ENCODE measurements at regions not wholly inside any gene's neighbourhood (a gene's known extent, or its start where the extent isn't known, plus 50 kb on each side); places are given as distances from the start of the nearest gene placed in this dataset.

- H3K9me3 ChIP-seq (ENCODE audit: control insufficient read depth, low read length): no peaks in the 10 kb centered on the region
- no peak overlapping the region for H3K4me3 ChIP-seq (ENCODE audit: insufficient read depth, low read depth, low read length)
- H3K27me3 ChIP-seq (ENCODE audit: control insufficient read depth, insufficient read depth, low read length, poor library complexity, severe bottlenecking): no peaks in the 10 kb centered on the region
- no peak overlapping the region for H3K27ac ChIP-seq (ENCODE audit: insufficient read depth, low read depth, low read length, poor library complexity, severe bottlenecking)
- H3K4me1 ChIP-seq (ENCODE audit: control insufficient read depth, insufficient read depth, low read length): no peaks in the 10 kb centered on the region
- no peaks in the 10 kb centered on the region for H3K36me3 ChIP-seq (ENCODE audit: control insufficient read depth, insufficient read depth, low read length)
- 86 to 100% methylated on average over 1 of the region's 1 CpG for WGBS, 2 experiments
Observed at GRCh38 chr4:71148545-71148944, 155.1 kb downstream of the DCK start.

GRCh38 chr4:71151054-71151453, 157.6 kb downstream of the DCK start:
- no peaks in the 10 kb centered on the region for H3K4me1 ChIP-seq (ENCODE audit: control insufficient read depth, insufficient read depth, low read length)
- H3K27ac ChIP-seq (ENCODE audit: insufficient read depth, low read depth, low read length, poor library complexity, severe bottlenecking): no peak overlapping the region
- H3K36me3 ChIP-seq (ENCODE audit: control insufficient read depth, insufficient read depth, low read length): no peaks in the 10 kb centered on the region
- no peaks in the 10 kb centered on the region for H3K27me3 ChIP-seq (ENCODE audit: control insufficient read depth, insufficient read depth, low read length, poor library complexity, severe bottlenecking)
- WGBS, 2 experiments: 98% methylated on average over 2 of the region's 2 CpGs
- no peak overlapping the region for H3K4me3 ChIP-seq (ENCODE audit: insufficient read depth, low read depth, low read length)
- H3K9me3 ChIP-seq (ENCODE audit: control insufficient read depth, low read length): no peaks in the 10 kb centered on the region

GRCh38 chr4:71156616-71157015, 163.2 kb downstream of the DCK start:
- H3K27me3 ChIP-seq (ENCODE audit: control insufficient read depth, insufficient read depth, low read length, poor library complexity, severe bottlenecking): no peaks in the 10 kb centered on the region
- no peak overlapping the region for H3K27ac ChIP-seq (ENCODE audit: insufficient read depth, low read depth, low read length, poor library complexity, severe bottlenecking)
- no peak overlapping the region for H3K4me3 ChIP-seq (ENCODE audit: insufficient read depth, low read depth, low read length)
- H3K4me1 ChIP-seq (ENCODE audit: control insufficient read depth, insufficient read depth, low read length): no peaks in the 10 kb centered on the region
- no peaks in the 10 kb centered on the region for H3K9me3 ChIP-seq (ENCODE audit: control insufficient read depth, low read length)
- 92 to 100% methylated on average over 2 of the region's 4 CpGs for WGBS, 2 experiments
- no peaks in the 10 kb centered on the region for H3K36me3 ChIP-seq (ENCODE audit: control insufficient read depth, insufficient read depth, low read length)

- WGBS, 2 experiments: 80 to 100% methylated on average over 1 of the region's 1 CpG
- Histone ChIP-seq H3K4me1 (ENCODE audit: control insufficient read depth, insufficient read depth, low read length) (no peaks in the 10 kb centered on the region), H3K4me3 (ENCODE audit: insufficient read depth, low read depth, low read length) (no peak overlapping the region), H3K9me3 (ENCODE audit: control insufficient read depth, low read length) (no peaks in the 10 kb centered on the region), H3K36me3 (ENCODE audit: control insufficient read depth, insufficient read depth, low read length) (no peaks in the 10 kb centered on the region), H3K27ac (ENCODE audit: insufficient read depth, low read depth, low read length, poor library complexity, severe bottlenecking) (no peak overlapping the region), H3K27me3 (ENCODE audit: control insufficient read depth, insufficient read depth, low read length, poor library complexity, severe bottlenecking) (no peaks in the 10 kb centered on the region)
Observed at GRCh38 chr4:71162386-71162785, 168.9 kb downstream of the DCK start.

- H3K9me3 ChIP-seq (ENCODE audit: control insufficient read depth, low read length): no peaks in the 10 kb centered on the region
- H3K27ac ChIP-seq (ENCODE audit: insufficient read depth, low read depth, low read length, poor library complexity, severe bottlenecking): no peak overlapping the region
- H3K36me3 ChIP-seq (ENCODE audit: control insufficient read depth, insufficient read depth, low read length): no peaks in the 10 kb centered on the region
- no peaks in the 10 kb centered on the region for H3K27me3 ChIP-seq (ENCODE audit: control insufficient read depth, insufficient read depth, low read length, poor library complexity, severe bottlenecking)
- 82% methylated on average over 2 of the region's 2 CpGs; no CpG with 5 or more reads in 1 of the 2 experiments for WGBS, 2 experiments
- H3K4me3 ChIP-seq (ENCODE audit: insufficient read depth, low read depth, low read length): no peak overlapping the region
- no peaks in the 10 kb centered on the region for H3K4me1 ChIP-seq (ENCODE audit: control insufficient read depth, insufficient read depth, low read length)
Observed at GRCh38 chr4:71163317-71163716, 169.9 kb downstream of the DCK start.

GRCh38 chr4:71167083-71167482, 171.7 kb upstream of the SLC4A4 start:
- Histone ChIP-seq H3K27me3 (ENCODE audit: control insufficient read depth, insufficient read depth, low read length, poor library complexity, severe bottlenecking) (no peaks in the 10 kb centered on the region), H3K4me1 (ENCODE audit: control insufficient read depth, insufficient read depth, low read length) (no peaks in the 10 kb centered on the region), H3K4me3 (ENCODE audit: insufficient read depth, low read depth, low read length) (no peak overlapping the region), H3K36me3 (ENCODE audit: control insufficient read depth, insufficient read depth, low read length) (no peaks in the 10 kb centered on the region), H3K27ac (ENCODE audit: insufficient read depth, low read depth, low read length, poor library complexity, severe bottlenecking) (no peak overlapping the region), H3K9me3 (ENCODE audit: control insufficient read depth, low read length) (no peaks in the 10 kb centered on the region)
- 95 to 96% methylated on average over 3 of the region's 3 CpGs for WGBS, 2 experiments

- WGBS, 2 experiments: 100% methylated on average over 2 of the region's 2 CpGs
- Histone ChIP-seq H3K4me3 (ENCODE audit: insufficient read depth, low read depth, low read length) (no peak overlapping the region), H3K27me3 (ENCODE audit: control insufficient read depth, insufficient read depth, low read length, poor library complexity, severe bottlenecking) (no peaks in the 10 kb centered on the region), H3K9me3 (ENCODE audit: control insufficient read depth, low read length) (no peaks in the 10 kb centered on the region), H3K36me3 (ENCODE audit: control insufficient read depth, insufficient read depth, low read length) (no peaks in the 10 kb centered on the region), H3K27ac (ENCODE audit: insufficient read depth, low read depth, low read length, poor library complexity, severe bottlenecking) (no peak overlapping the region), H3K4me1 (ENCODE audit: control insufficient read depth, insufficient read depth, low read length) (no peaks in the 10 kb centered on the region)
Observed at GRCh38 chr4:71171592-71171991, 167.2 kb upstream of the SLC4A4 start.

- H3K4me3 ChIP-seq (ENCODE audit: insufficient read depth, low read depth, low read length): no peak overlapping the region
- H3K27ac ChIP-seq (ENCODE audit: insufficient read depth, low read depth, low read length, poor library complexity, severe bottlenecking): no peak overlapping the region
- 93 to 100% methylated on average over 1 of the region's 1 CpG for WGBS, 2 experiments
- H3K36me3 ChIP-seq (ENCODE audit: control insufficient read depth, insufficient read depth, low read length): no peaks in the 10 kb centered on the region
- H3K4me1 ChIP-seq (ENCODE audit: control insufficient read depth, insufficient read depth, low read length): no peaks in the 10 kb centered on the region
- no peaks in the 10 kb centered on the region for H3K9me3 ChIP-seq (ENCODE audit: control insufficient read depth, low read length)
- H3K27me3 ChIP-seq (ENCODE audit: control insufficient read depth, insufficient read depth, low read length, poor library complexity, severe bottlenecking): peaks cover 22% of the 10 kb centered on the region
Observed at GRCh38 chr4:71181332-71181731, 157.5 kb upstream of the SLC4A4 start.

GRCh38 chr4:71184195-71184781, 154.5 kb upstream of the SLC4A4 start:
- H3K9me3 ChIP-seq (ENCODE audit: control insufficient read depth, low read length): no peaks in the 10 kb centered on the region
- no peaks in the 10 kb centered on the region for H3K36me3 ChIP-seq (ENCODE audit: control insufficient read depth, insufficient read depth, low read length)
- 34 to 49% methylated on average over 8 to 9 of the region's 10 CpGs for WGBS, 2 experiments
- peaks cover 51% of the 10 kb centered on the region for H3K27me3 ChIP-seq (ENCODE audit: control insufficient read depth, insufficient read depth, low read length, poor library complexity, severe bottlenecking)
- H3K27ac ChIP-seq (ENCODE audit: insufficient read depth, low read depth, low read length, poor library complexity, severe bottlenecking): no peak overlapping the region
- peaks cover 8% of the 10 kb centered on the region for H3K4me1 ChIP-seq (ENCODE audit: control insufficient read depth, insufficient read depth, low read length)
- no peak overlapping the region for H3K4me3 ChIP-seq (ENCODE audit: insufficient read depth, low read depth, low read length)

- Histone ChIP-seq H3K4me1 (ENCODE audit: control insufficient read depth, insufficient read depth, low read length) (peaks cover 8% of the 10 kb centered on the region), H3K36me3 (ENCODE audit: control insufficient read depth, insufficient read depth, low read length) (no peaks in the 10 kb centered on the region), H3K4me3 (ENCODE audit: insufficient read depth, low read depth, low read length) (no peak overlapping the region), H3K27me3 (ENCODE audit: control insufficient read depth, insufficient read depth, low read length, poor library complexity, severe bottlenecking) (peaks cover 58% of the 10 kb centered on the region), H3K27ac (ENCODE audit: insufficient read depth, low read depth, low read length, poor library complexity, severe bottlenecking) (no peak overlapping the region), H3K9me3 (ENCODE audit: control insufficient read depth, low read length) (no peaks in the 10 kb centered on the region)
- 97 to 98% methylated on average over 3 of the region's 3 CpGs for WGBS, 2 experiments
Observed at GRCh38 chr4:71185037-71185436, 153.8 kb upstream of the SLC4A4 start.

- H3K27me3 ChIP-seq (ENCODE audit: control insufficient read depth, insufficient read depth, low read length, poor library complexity, severe bottlenecking): peaks cover 61% of the 10 kb centered on the region
- H3K27ac ChIP-seq (ENCODE audit: insufficient read depth, low read depth, low read length, poor library complexity, severe bottlenecking): no peak overlapping the region
- peaks cover 8% of the 10 kb centered on the region for H3K4me1 ChIP-seq (ENCODE audit: control insufficient read depth, insufficient read depth, low read length)
- H3K4me3 ChIP-seq (ENCODE audit: insufficient read depth, low read depth, low read length): peak overlapping the region; percentile 71
- no peaks in the 10 kb centered on the region for H3K9me3 ChIP-seq (ENCODE audit: control insufficient read depth, low read length)
- H3K36me3 ChIP-seq (ENCODE audit: control insufficient read depth, insufficient read depth, low read length): no peaks in the 10 kb centered on the region
- WGBS, 2 experiments: 8 to 9% methylated on average over 11 of the region's 11 CpGs
Observed at GRCh38 chr4:71186257-71186565, 152.6 kb upstream of the SLC4A4 start.
